ENCODE measurements at regions not wholly inside any gene's neighbourhood (a gene's known extent, or its start where the extent isn't known, plus 50 kb on each side); places are given as distances from the start of the nearest gene placed in this dataset.

DNA sequence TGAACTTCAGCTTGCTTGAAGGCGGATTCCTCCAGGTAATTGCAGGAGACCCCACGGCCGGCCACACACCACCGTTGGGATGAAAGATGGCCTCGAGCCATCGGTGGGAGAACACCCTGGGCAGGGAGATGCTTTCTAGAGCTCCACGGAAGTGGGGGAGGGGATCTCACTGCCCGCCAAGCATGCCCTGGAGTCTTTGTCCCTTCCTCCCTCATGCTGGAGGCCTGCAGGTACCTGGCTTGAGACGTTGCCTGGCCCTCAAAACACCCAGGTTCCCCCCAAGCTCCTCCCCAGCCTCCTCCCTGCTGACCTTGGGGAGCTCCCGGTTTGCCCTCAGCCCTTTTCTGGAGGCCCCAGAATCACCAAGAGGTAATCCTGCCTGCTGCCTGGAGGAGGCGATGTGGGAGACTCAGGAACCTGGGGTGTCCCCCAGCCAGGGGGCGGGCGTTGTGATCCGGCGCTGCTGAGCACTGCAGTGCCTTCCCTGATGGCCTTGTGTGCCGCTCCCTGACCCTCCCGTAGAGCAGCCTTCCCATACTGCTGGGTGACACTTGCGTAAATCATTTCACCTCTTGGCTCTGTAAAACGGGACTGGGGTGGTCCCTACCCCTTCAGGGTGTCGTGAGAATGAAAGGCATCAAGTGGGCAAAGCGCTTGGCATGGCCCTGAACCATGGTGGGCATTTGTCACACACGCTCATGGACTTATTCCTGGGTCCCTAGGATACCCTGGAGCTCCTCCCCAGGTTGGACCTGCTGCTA is 91.4 kb downstream of the CEBPB start:
- peaks cover 23% of the 10 kb centered on the region for H3K4me1 ChIP-seq (ENCODE audit: control insufficient read depth, extremely low read depth, insufficient read depth, low read length)
- no peak overlapping the region for H3K9ac ChIP-seq (ENCODE audit: control insufficient read depth, extremely low read depth, insufficient read depth, low read length)
- no peak for TF ChIP-seq EZH2 (IDR thresholded peaks at IDR 0.05; ENCODE audit: low read length)
- TF ChIP-seq, protein P1, sequence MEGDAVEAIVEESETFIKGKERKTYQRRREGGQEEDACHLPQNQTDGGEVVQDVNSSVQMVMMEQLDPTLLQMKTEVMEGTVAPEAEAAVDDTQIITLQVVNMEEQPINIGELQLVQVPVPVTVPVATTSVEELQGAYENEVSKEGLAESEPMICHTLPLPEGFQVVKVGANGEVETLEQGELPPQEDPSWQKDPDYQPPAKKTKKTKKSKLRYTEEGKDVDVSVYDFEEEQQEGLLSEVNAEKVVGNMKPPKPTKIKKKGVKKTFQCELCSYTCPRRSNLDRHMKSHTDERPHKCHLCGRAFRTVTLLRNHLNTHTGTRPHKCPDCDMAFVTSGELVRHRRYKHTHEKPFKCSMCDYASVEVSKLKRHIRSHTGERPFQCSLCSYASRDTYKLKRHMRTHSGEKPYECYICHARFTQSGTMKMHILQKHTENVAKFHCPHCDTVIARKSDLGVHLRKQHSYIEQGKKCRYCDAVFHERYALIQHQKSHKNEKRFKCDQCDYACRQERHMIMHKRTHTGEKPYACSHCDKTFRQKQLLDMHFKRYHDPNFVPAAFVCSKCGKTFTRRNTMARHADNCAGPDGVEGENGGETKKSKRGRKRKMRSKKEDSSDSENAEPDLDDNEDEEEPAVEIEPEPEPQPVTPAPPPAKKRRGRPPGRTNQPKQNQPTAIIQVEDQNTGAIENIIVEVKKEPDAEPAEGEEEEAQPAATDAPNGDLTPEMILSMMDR (optimal IDR thresholded peaks at IDR 0.05 in 1 of 3, IDR thresholded peaks at IDR 0.05 in 1 of 3, conservative IDR thresholded peaks at IDR 0.05 in 1 of 3; ENCODE audit: extremely low read depth in 1 of 3, insufficient read depth in 2 of 3, low read length in 3 of 3) = peak in 1 of 3 experiments; percentile 35
- no peaks in the 10 kb centered on the region for H3K36me3 ChIP-seq (ENCODE audit: control insufficient read depth in 2 of 2, extremely low read depth in 1 of 2, insufficient read depth in 2 of 2, low read length in 2 of 2)
- FAIRE-seq (no peak), DNase-seq (ENCODE audit: low read depth, low spot score) (no peak)
- no peak overlapping the region for H2AFZ ChIP-seq (ENCODE audit: control insufficient read depth, low read length)
- no peaks in the 10 kb centered on the region for H4K20me1 ChIP-seq (ENCODE audit: control insufficient read depth, extremely low read depth, insufficient read depth, low read length)
- H3K27me3 ChIP-seq (ENCODE audit: control insufficient read depth, extremely low read depth, insufficient read depth, low read length) = peaks cover 2% of the 10 kb centered on the region
- H3K27ac ChIP-seq (ENCODE audit: control insufficient read depth, insufficient read depth, low read length) = no peak overlapping the region
- H3K9me3 ChIP-seq (ENCODE audit: control insufficient read depth, low read depth, low read length) = no peaks in the 10 kb centered on the region
- no peak overlapping the region for H3K4me3 ChIP-seq (ENCODE audit: control insufficient read depth in 2 of 3, extremely low read depth in 1 of 3, insufficient read depth in 2 of 3, low read depth in 1 of 3, low read length in 3 of 3)
- no peak overlapping the region for H3K4me2 ChIP-seq (ENCODE audit: control insufficient read depth, extremely low read depth, insufficient read depth, low read depth, low read length)
- H3K9me1 ChIP-seq (ENCODE audit: control insufficient read depth, extremely low read depth, insufficient read depth, low read length) = no peaks in the 10 kb centered on the region
- dilution Hi-C loops (cut with MboI; ENCODE audit: extremely low pct_ligation_motif_present, low sequenced_read_pairs) = no loop called here
- no peaks in the 10 kb centered on the region for H3K79me2 ChIP-seq (ENCODE audit: control insufficient read depth, insufficient read depth, low read length)

DNA sequence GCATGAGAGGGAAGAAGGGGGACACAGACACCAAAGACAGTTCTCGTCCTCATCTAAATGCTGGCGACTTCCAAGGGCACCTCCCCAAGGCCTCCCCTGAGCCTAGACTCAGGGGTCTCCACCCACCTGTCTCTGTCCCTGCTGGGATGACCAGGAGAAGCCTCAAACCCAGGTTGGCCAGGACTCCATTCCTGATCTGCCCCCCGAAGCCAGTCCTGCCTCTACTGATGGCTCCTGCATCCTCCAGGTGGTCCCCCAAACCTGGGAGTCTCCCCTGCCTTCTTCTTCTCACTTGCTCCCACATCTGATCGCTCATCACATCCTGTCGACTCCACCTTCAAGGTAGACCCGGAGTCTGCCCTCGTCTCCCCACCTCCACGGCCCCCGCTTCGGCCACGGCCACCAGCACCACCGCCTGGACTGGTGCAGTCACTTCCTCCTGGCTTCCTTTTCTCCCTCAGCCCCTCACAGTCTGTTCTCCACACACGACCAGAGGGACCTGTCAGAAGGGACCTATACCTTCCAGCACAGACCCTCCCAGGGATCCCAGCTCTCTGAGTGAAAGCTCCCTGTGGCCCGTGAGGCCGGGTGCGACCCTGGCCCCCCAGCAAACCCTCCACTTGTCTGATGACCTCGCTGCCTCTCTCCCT is 92.1 kb downstream of the CEBPB start:
- Histone ChIP-seq H3K9me1 (ENCODE audit: control insufficient read depth, extremely low read depth, insufficient read depth, low read length) (no peaks in the 10 kb centered on the region), H4K20me1 (ENCODE audit: control insufficient read depth, extremely low read depth, insufficient read depth, low read length) (no peaks in the 10 kb centered on the region), H3K4me2 (ENCODE audit: control insufficient read depth, extremely low read depth, insufficient read depth, low read depth, low read length) (no peak overlapping the region), H3K4me1 (ENCODE audit: control insufficient read depth, extremely low read depth, insufficient read depth, low read length) (peaks cover 23% of the 10 kb centered on the region), H3K4me3 (ENCODE audit: control insufficient read depth in 2 of 3, extremely low read depth in 1 of 3, insufficient read depth in 2 of 3, low read depth in 1 of 3, low read length in 3 of 3) (no peak overlapping the region), H2AFZ (ENCODE audit: control insufficient read depth, low read length) (no peak overlapping the region), H3K79me2 (ENCODE audit: control insufficient read depth, insufficient read depth, low read length) (no peaks in the 10 kb centered on the region), H3K9ac (ENCODE audit: control insufficient read depth, extremely low read depth, insufficient read depth, low read length) (no peak overlapping the region), H3K27me3 (ENCODE audit: control insufficient read depth, extremely low read depth, insufficient read depth, low read length) (no peaks in the 10 kb centered on the region), H3K36me3 (ENCODE audit: control insufficient read depth in 2 of 2, extremely low read depth in 1 of 2, insufficient read depth in 2 of 2, low read length in 2 of 2) (no peaks in the 10 kb centered on the region), H3K9me3 (ENCODE audit: control insufficient read depth, low read depth, low read length) (no peaks in the 10 kb centered on the region), H3K27ac (ENCODE audit: control insufficient read depth, insufficient read depth, low read length) (no peak overlapping the region)
- dilution Hi-C loops (cut with MboI; ENCODE audit: extremely low pct_ligation_motif_present, low sequenced_read_pairs) = no loop called here
- FAIRE-seq (no peak), DNase-seq (ENCODE audit: low read depth, low spot score) (no peak)
- TF ChIP-seq, protein P1 (optimal IDR thresholded peaks at IDR 0.05 in 1 of 3, IDR thresholded peaks at IDR 0.05 in 1 of 3, conservative IDR thresholded peaks at IDR 0.05 in 1 of 3; ENCODE audit: extremely low read depth in 1 of 3, insufficient read depth in 2 of 3, low read length in 3 of 3) = no peak
- no peak for TF ChIP-seq EZH2 (IDR thresholded peaks at IDR 0.05; ENCODE audit: low read length)

All from keratinocyte (primary cell).